Thyroid gland (tissue), 4 donors: ENCODE measurements at regions not wholly inside any gene's neighbourhood (a gene's known extent, or its start where the extent isn't known, plus 50 kb on each side); places are given as distances from the start of the nearest gene placed in this dataset.

Experiments used
- DNase-seq, 2 donors: peaks; one replicate each; pipeline ENCODE4 v3.0.0-alpha.2; 2019
- H3K27ac ChIP-seq, 3 donors: fragments of 200-600 bp; sonication (generic); 1 replicate in 2 of 3; 2 replicates in 1 of 3; pipeline ENCODE4 v1.5.1; 2016 to 2019; ENCODE audit warnings: mild to moderate bottlenecking in 1 of 3, moderate library complexity in 1 of 3
- H3K27me3 ChIP-seq: fragments of 200-600 bp; sonication (generic); one replicate; pipeline ENCODE4 v1.5.1; 2019
- H3K36me3 ChIP-seq, 2 donors: fragments of 200-600 bp; sonication (generic); one replicate each; pipeline ENCODE4 v1.5.1; 2016 to 2019
- H3K4me1 ChIP-seq, 2 donors: fragments of 200-600 bp; sonication (generic); one replicate each; pipeline ENCODE4 v1.5.1; 2017 to 2019
- H3K4me3 ChIP-seq, 3 donors: fragments of 200-600 bp; sonication (generic); replicated peaks in 1 of 3; 1 replicate in 2 of 3; 2 replicates in 1 of 3; pipeline ENCODE4 v1.5.1; 2016; ENCODE audit warnings: mild to moderate bottlenecking in 1 of 3
- H3K9me3 ChIP-seq: fragments of 200-600 bp; sonication (generic); one replicate; pipeline ENCODE4 v1.5.1; 2017
- CTCF ChIP-seq, 6 experiments: fragments of 200-600 bp in 3 of 6; fragments of 450-650 bp in 3 of 6; sonication (generic) in 3 of 6; IDR thresholded peaks; one replicate each; pipeline ENCODE4 v1.5.1; 2016 to 2019; ENCODE audit warnings: antibody characterized with exemption in 6 of 6, mild to moderate bottlenecking in 2 of 6, inconsistent platforms in 1 of 6, moderate library complexity in 1 of 6
- POLR2A ChIP-seq, 2 donors: fragments of 450-650 bp; IDR thresholded peaks; one replicate each; pipeline ENCODE4 v1.6.1; 2017; ENCODE audit warnings: antibody characterized with exemption in 2 of 2, mild to moderate bottlenecking in 2 of 2, moderate library complexity in 1 of 2
- WGBS, 2 donors: methylation state at CpG; one replicate each; pipeline ENCODE4 v1.1.5; 2017; 5-methylcytosine and 5-hydroxymethylcytosine counted together
- intact Hi-C: fragments of 100-400 bp; cut with DNase I; formaldehyde crosslinking; loops from one replicate; pipeline ENCODE4 v1.15.1; 2023

DNA sequence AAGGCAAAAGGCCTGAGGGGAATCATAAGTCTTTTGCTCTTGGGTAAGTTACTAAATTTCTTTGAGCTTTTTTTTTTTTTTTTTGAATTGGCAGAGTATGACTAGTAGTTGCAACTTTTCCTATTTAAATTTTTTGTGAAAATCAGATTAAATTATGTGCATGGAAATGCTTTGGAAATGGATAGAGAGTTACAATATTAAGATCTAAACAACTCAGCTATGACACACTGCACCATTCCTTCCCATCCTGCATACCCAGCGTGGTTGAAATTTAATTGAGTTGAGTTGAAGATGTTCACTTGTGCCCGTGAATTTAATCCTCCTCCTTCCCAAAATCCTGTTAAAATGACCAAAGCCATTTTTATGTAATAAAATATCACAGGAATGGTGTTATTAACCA, 296.4 kb downstream of the ACTL7B start:
- no peaks in the 10 kb centered on the region for H3K9me3 ChIP-seq
- H3K27me3 ChIP-seq = no peaks in the 10 kb centered on the region
- no peak overlapping the region for H3K27ac ChIP-seq
- WGBS, 2 donors = 63 to 89% methylated on average over 2 of the region's 2 CpGs
- H3K4me1 ChIP-seq = no peaks in the 10 kb centered on the region
- intact Hi-C loops = no loop called here
- H3K4me3 ChIP-seq = no peak overlapping the region
- no peaks in the 10 kb centered on the region for H3K36me3 ChIP-seq
- no peak for DNase-seq
- TF ChIP-seq CTCF (IDR thresholded peaks at IDR 0.05) (no peak), POLR2A (IDR thresholded peaks at IDR 0.05) (no peak)

GRCh38 chr9:108554831-108555230, 301.0 kb downstream of the ACTL7B start:
- H3K4me3 ChIP-seq = no peak overlapping the region
- no peaks in the 10 kb centered on the region for H3K27me3 ChIP-seq
- DNase-seq = no peak
- TF ChIP-seq CTCF (IDR thresholded peaks at IDR 0.05) (no peak), POLR2A (IDR thresholded peaks at IDR 0.05) (no peak)
- no peaks in the 10 kb centered on the region for H3K9me3 ChIP-seq
- WGBS, 2 donors = 95 to 96% methylated on average over 3 of the region's 3 CpGs
- H3K36me3 ChIP-seq = no peaks in the 10 kb centered on the region
- intact Hi-C loops = no loop called here
- no peaks in the 10 kb centered on the region for H3K4me1 ChIP-seq
- H3K27ac ChIP-seq = no peak overlapping the region

DNA sequence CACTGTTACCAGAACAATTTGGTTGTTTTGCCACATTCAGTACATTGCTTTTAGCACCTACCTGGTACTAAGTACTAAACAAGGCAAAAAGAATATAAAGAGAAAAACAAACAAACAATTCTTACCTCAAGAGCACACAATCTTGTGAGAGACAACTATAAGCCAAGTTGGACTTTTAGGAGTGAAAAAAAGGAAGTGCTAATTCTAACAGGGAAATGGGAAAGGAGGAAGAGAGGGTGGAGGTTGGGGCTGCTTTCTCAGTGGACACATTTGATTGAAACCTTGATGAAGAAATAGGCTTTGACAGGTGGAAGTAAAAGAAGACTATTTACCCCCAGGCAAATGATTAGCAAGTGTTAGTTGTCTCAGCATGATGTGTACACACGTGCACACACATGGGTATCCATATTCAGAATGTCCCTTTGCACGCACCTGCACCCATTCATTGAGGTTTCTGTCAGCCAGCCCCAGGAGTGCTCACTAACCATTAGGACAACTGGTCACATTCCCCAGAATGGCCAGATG, 302.6 kb downstream of the ACTL7B start:
- no peaks in the 10 kb centered on the region for H3K27me3 ChIP-seq
- H3K9me3 ChIP-seq = no peaks in the 10 kb centered on the region
- H3K4me3 ChIP-seq = no peak overlapping the region
- H3K4me1 ChIP-seq = peaks cover 0 to 3% of the 10 kb centered on the region in 2 donors
- no peak overlapping the region for H3K27ac ChIP-seq
- no peak for DNase-seq
- intact Hi-C loops = no loop called here
- no peaks in the 10 kb centered on the region for H3K36me3 ChIP-seq
- no peak for TF ChIP-seq POLR2A (IDR thresholded peaks at IDR 0.05)
- no peak for TF ChIP-seq CTCF (IDR thresholded peaks at IDR 0.05)
- WGBS, 2 donors = 91 to 94% methylated on average over 2 of the region's 2 CpGs

DNA sequence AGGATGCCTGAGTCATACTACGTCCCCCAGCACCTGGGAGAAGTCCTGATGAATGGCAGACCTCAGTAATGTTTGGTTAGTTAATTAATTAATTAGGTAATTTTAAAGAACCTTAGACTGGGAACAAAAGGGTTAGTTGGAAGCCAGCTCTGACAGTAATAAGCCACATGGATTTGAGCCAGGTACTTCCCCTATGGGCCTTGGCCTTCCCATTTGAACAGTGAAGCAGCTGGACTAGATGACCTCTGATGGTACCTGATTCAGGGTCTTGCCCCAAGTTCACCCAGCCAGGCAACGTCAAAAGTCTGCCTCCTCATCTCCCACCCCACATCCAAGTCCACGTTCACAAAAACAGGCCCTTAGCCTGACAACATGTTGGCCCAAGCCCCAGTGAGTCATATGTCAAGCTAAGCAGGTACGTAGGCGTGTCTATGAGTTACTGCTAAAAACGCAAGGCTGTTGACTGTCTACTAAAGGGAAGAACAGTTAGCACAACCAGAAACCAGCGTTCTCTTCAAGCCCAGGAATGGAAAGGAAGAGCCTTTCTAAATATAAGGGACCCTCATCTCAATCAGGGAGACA, 303.2 kb downstream of the ACTL7B start:
- intact Hi-C loops = no loop called here
- H3K27me3 ChIP-seq = no peaks in the 10 kb centered on the region
- 64 to 70% methylated on average over 7 of the region's 7 CpGs for WGBS, 2 donors
- H3K9me3 ChIP-seq = no peaks in the 10 kb centered on the region
- TF ChIP-seq POLR2A (IDR thresholded peaks at IDR 0.05) = no peak
- TF ChIP-seq CTCF (IDR thresholded peaks at IDR 0.05) = no peak
- H3K4me3 ChIP-seq = no peak overlapping the region
- no peak overlapping the region for H3K27ac ChIP-seq
- peaks cover 0 to 3% of the 10 kb centered on the region in 2 donors for H3K4me1 ChIP-seq
- H3K36me3 ChIP-seq = no peaks in the 10 kb centered on the region
- peak in 1 of 2 donors; percentile 13 for DNase-seq

DNA sequence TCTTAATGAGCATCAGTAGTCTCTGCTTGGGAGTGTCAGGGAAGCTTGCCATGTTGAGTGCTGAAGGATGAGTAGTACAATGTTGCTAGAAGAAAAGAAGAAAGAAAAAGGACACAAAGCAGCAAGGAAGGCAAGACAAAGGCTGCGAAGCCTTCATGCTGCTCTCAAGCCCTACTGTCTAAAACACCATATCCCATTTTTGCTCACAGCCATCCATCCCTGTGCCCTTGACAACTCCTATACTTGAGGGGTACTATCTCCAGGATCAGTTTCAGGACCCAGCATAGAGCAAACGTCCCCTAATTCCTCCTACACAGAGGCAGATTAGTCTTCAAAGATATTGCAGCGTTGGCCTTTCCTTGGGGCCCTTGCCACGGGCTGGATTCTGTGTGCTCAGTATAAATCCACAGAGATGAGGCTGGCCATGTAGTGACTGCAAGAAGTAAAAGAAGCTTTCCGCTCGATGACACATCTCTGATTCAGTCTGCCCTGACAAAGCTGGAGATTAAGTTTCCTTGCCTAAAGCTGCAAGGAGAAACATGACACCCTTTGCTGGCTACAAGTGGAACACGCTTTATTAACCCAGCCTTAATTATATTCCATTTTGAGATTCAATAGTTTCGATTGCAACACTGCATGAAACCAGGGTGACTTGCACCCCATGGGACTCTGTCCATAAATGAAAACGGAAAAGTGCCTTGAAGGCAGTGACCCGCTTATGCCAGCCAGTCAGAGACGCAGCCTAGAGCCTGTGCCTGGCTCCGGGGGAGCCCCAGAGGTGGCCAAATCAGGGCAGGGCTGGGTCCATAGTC, 304.6 kb downstream of the ACTL7B start:
- Histone ChIP-seq H3K36me3 (no peaks in the 10 kb centered on the region), H3K9me3 (no peaks in the 10 kb centered on the region), H3K27me3 (no peaks in the 10 kb centered on the region), H3K4me1 (peaks cover 0 to 3% of the 10 kb centered on the region in 2 donors), H3K4me3 (no peak overlapping the region), H3K27ac (no peak overlapping the region)
- WGBS, 2 donors = 59 to 67% methylated on average over 12 of the region's 12 CpGs
- intact Hi-C loops = no loop called here
- no peak for DNase-seq
- no peak for TF ChIP-seq CTCF (IDR thresholded peaks at IDR 0.05)
- TF ChIP-seq POLR2A (IDR thresholded peaks at IDR 0.05) = no peak
